Adrenal gland (tissue), 5 donors: ENCODE measurements at regions not wholly inside any gene's neighbourhood (a gene's known extent, or its start where the extent isn't known, plus 50 kb on each side); places are given as distances from the start of the nearest gene placed in this dataset.

Source experiments
- CTCF ChIP-seq, 6 experiments: fragments of 450-650 bp in 4 of 6; fragments of 200-600 bp in 2 of 6; sonication (generic) in 1 of 6; IDR thresholded peaks; 1 replicate in 5 of 6; 2 replicates in 1 of 6; pipeline versions ENCODE4 v1.5.1 to v1.8.0; 2016 to 2021; ENCODE audit warnings: antibody characterized with exemption in 6 of 6, mild to moderate bottlenecking in 2 of 6, moderate library complexity in 1 of 6
- POLR2A ChIP-seq, 2 donors: fragments of 450-650 bp; IDR thresholded peaks; one replicate each; pipeline ENCODE4 v1.6.1; 2017; ENCODE audit warnings: antibody characterized with exemption in 2 of 2, mild to moderate bottlenecking in 2 of 2, moderate library complexity in 1 of 2
- donor health status: DM: no; HTN: no; CAD: no.

GRCh38 chr18:28963481-28963880, 786.6 kb upstream of the CDH2 start:
- no peak for TF ChIP-seq CTCF (IDR thresholded peaks at IDR 0.05)
- TF ChIP-seq POLR2A (IDR thresholded peaks at IDR 0.05): no peak
